Endothelial cell (in vitro differentiated cells): ENCODE measurements at regions not wholly inside any gene's neighbourhood (a gene's known extent, or its start where the extent isn't known, plus 50 kb on each side); places are given as distances from the start of the nearest gene placed in this dataset.

Experiments
- DNase-seq: peaks from one replicate; pipeline ENCODE4 v3.0.0; 2021; ENCODE audit warnings: low spot score
- H3K27ac Mint-ChIP-seq: one replicate; pipeline ENCODE4 v1.8.0; 2021; ENCODE audit warnings: mixed read lengths, inconsistent platforms; ENCODE audit not compliant: unreplicated experiment
- H3K27me3 Mint-ChIP-seq: one replicate; pipeline ENCODE4 v1.8.0; 2021; ENCODE audit warnings: mild to moderate bottlenecking, moderate library complexity, mixed read lengths, inconsistent platforms; ENCODE audit not compliant: unreplicated experiment
- H3K36me3 Mint-ChIP-seq: one replicate; pipeline ENCODE4 v1.8.0; 2021; ENCODE audit warnings: mild to moderate bottlenecking, low read depth, mixed read lengths, inconsistent platforms; ENCODE audit not compliant: unreplicated experiment
- H3K4me1 Mint-ChIP-seq: one replicate; pipeline ENCODE4 v1.8.0; 2021; ENCODE audit warnings: mild to moderate bottlenecking, mixed read lengths, inconsistent platforms; ENCODE audit not compliant: unreplicated experiment
- H3K4me3 Mint-ChIP-seq: one replicate; pipeline ENCODE4 v1.8.0; 2021; ENCODE audit warnings: mild to moderate bottlenecking, mixed read lengths, inconsistent platforms; ENCODE audit not compliant: unreplicated experiment
- H3K9me3 Mint-ChIP-seq: one replicate; pipeline ENCODE4 v1.8.0; 2021; ENCODE audit warnings: mixed read lengths, inconsistent platforms; ENCODE audit not compliant: unreplicated experiment
- CTCF ChIP-seq: fragments of 200-600 bp; sonication (generic); IDR thresholded peaks from one replicate; pipeline ENCODE4 v1.5.0; 2021; ENCODE audit warnings: antibody characterized with exemption; ENCODE audit not compliant: unreplicated experiment

GRCh38 chr15:62812515-62812835 lies 230.1 kb upstream of the TPM1 start:
- no peak for DNase-seq
- H3K4me1 Mint-ChIP-seq = peaks cover 3% of the 10 kb centered on the region
- no peaks in the 10 kb centered on the region for H3K9me3 Mint-ChIP-seq
- H3K36me3 Mint-ChIP-seq = no peaks in the 10 kb centered on the region
- H3K4me3 Mint-ChIP-seq = no peak overlapping the region
- TF ChIP-seq CTCF = no peak
- no peak overlapping the region for H3K27ac Mint-ChIP-seq
- H3K27me3 Mint-ChIP-seq = peaks cover 1% of the 10 kb centered on the region

GRCh38 chr15:62816342-62817069 lies 226.0 kb upstream of the TPM1 start:
- Mint-ChIP-seq H3K4me1 (no peaks in the 10 kb centered on the region), H3K36me3 (no peaks in the 10 kb centered on the region), H3K9me3 (no peaks in the 10 kb centered on the region), H3K27me3 (peaks cover 1% of the 10 kb centered on the region), H3K4me3 (no peak overlapping the region), H3K27ac (no peak overlapping the region)
- no peak for DNase-seq
- TF ChIP-seq CTCF = no peak

- Mint-ChIP-seq H3K27me3 (no peaks in the 10 kb centered on the region), H3K27ac (no peak overlapping the region), H3K4me1 (no peaks in the 10 kb centered on the region), H3K36me3 (no peaks in the 10 kb centered on the region), H3K9me3 (no peaks in the 10 kb centered on the region), H3K4me3 (no peak overlapping the region)
- no peak for TF ChIP-seq CTCF
- DNase-seq = no peak
Measured at GRCh38 chr15:62818691-62819090, 223.9 kb upstream of the TPM1 start.

GRCh38 chr15:62821384-62822131 lies 221.0 kb upstream of the TPM1 start:
- Mint-ChIP-seq H3K9me3 (no peaks in the 10 kb centered on the region), H3K4me3 (no peak overlapping the region), H3K36me3 (no peaks in the 10 kb centered on the region), H3K27ac (no peak overlapping the region), H3K4me1 (no peaks in the 10 kb centered on the region), H3K27me3 (no peaks in the 10 kb centered on the region)
- TF ChIP-seq CTCF = no peak
- no peak for DNase-seq

- peaks cover 5% of the 10 kb centered on the region for H3K4me1 Mint-ChIP-seq
Measured at GRCh38 chr15:62822228-62822627, 220.3 kb upstream of the TPM1 start.

More at GRCh38 chr15:62822228-62822627, 220.3 kb upstream of the TPM1 start:
- no peak for DNase-seq
- Mint-ChIP-seq H3K4me3 (no peak overlapping the region), H3K27ac (no peak overlapping the region), H3K27me3 (no peaks in the 10 kb centered on the region), H3K9me3 (no peaks in the 10 kb centered on the region), H3K36me3 (no peaks in the 10 kb centered on the region)
- no peak for TF ChIP-seq CTCF
